Liver (tissue), 8 donors: ENCODE measurements at regions not wholly inside any gene's neighbourhood (a gene's known extent, or its start where the extent isn't known, plus 50 kb on each side); places are given as distances from the start of the nearest gene placed in this dataset.

Source experiments
- DNase-seq: peaks from one replicate; pipeline ENCODE4 v3.0.0-alpha.2; 2017; ENCODE audit warnings: low spot score
- H3K27ac ChIP-seq, 2 donors: one replicate each; pipeline ENCODE4 v1.7.0; 2013; ENCODE audit warnings: inconsistent platforms in 2 of 2, low read length in 2 of 2, control low read depth in 1 of 2, low read depth in 1 of 2, mild to moderate bottlenecking in 1 of 2
- H3K27me3 ChIP-seq, 4 donors: one replicate each; pipeline versions ENCODE4 v1.6.1 to v1.7.0; 2013; ENCODE audit warnings: low read length in 3 of 4, inconsistent platforms in 1 of 4, mild to moderate bottlenecking in 1 of 4, moderate library complexity in 1 of 4; ENCODE audit not compliant: control insufficient read depth in 4 of 4, insufficient read depth in 4 of 4
- H3K36me3 ChIP-seq, 4 donors: one replicate each; pipeline versions ENCODE4 v1.6.1 to v1.7.0; 2013; ENCODE audit warnings: low read length in 3 of 4, mild to moderate bottlenecking in 3 of 4, low read depth in 1 of 4, moderate library complexity in 1 of 4; ENCODE audit not compliant: control insufficient read depth in 4 of 4, insufficient read depth in 3 of 4
- H3K4me1 ChIP-seq, 4 donors: one replicate each; pipeline versions ENCODE4 v1.6.1 to v1.7.0; 2013; ENCODE audit warnings: low read length in 3 of 4, mild to moderate bottlenecking in 3 of 4, moderate library complexity in 1 of 4; ENCODE audit not compliant: control insufficient read depth in 4 of 4, insufficient read depth in 4 of 4
- H3K4me3 ChIP-seq, 3 donors: one replicate each; pipeline versions ENCODE4 v1.6.1 to v1.7.0; 2013; ENCODE audit warnings: low read length in 3 of 3, control low read depth in 1 of 3, low read depth in 1 of 3, mild to moderate bottlenecking in 1 of 3
- H3K9ac ChIP-seq, 2 donors: one replicate each; pipeline ENCODE4 v1.7.0; 2013; ENCODE audit warnings: low read length in 2 of 2, mild to moderate bottlenecking in 2 of 2, moderate library complexity in 2 of 2, control low read depth in 1 of 2, low read depth in 1 of 2
- H3K9me3 ChIP-seq, 4 donors: one replicate each; pipeline versions ENCODE4 v1.6.1 to v1.7.0; 2013; ENCODE audit warnings: low read length in 3 of 4; ENCODE audit not compliant: control insufficient read depth in 4 of 4
- EGR1 ChIP-seq, 2 donors: IDR thresholded peaks; 2 replicates each; pipeline ENCODE4 v1.6.1; 2016 to 2018; ENCODE audit warnings: antibody characterized with exemption in 2 of 2, low read depth in 2 of 2
- FOXA1 ChIP-seq: IDR thresholded peaks from 2 replicates; pipeline ENCODE4 v1.6.1; 2016; ENCODE audit warnings: antibody characterized with exemption
- FOXA2 ChIP-seq: IDR thresholded peaks from 2 replicates; pipeline ENCODE4 v1.6.1; 2016; ENCODE audit warnings: antibody characterized with exemption
- GABPA ChIP-seq, 2 donors: IDR thresholded peaks in 1 of 2; conservative IDR thresholded peaks in 1 of 2; 2 replicates each; pipeline ENCODE4 v1.6.1; 2016; ENCODE audit warnings: antibody characterized with exemption in 2 of 2, mild to moderate bottlenecking in 1 of 2, moderate library complexity in 1 of 2
- HNF4A ChIP-seq, 2 donors: conservative IDR thresholded peaks; 2 replicates each; pipeline ENCODE4 v1.6.1; 2016; ENCODE audit warnings: antibody characterized with exemption in 2 of 2, mild to moderate bottlenecking in 2 of 2
- HNF4G ChIP-seq: IDR thresholded peaks from 2 replicates; pipeline ENCODE4 v1.6.1; 2016; ENCODE audit warnings: antibody characterized with exemption
- JUND ChIP-seq, 2 donors: IDR thresholded peaks; 2 replicates each; pipeline ENCODE4 v1.6.1; 2016; ENCODE audit warnings: antibody characterized with exemption in 2 of 2
- MAX ChIP-seq: IDR thresholded peaks from 2 replicates; pipeline ENCODE4 v1.6.1; 2016; ENCODE audit warnings: antibody characterized with exemption
- RAD21 ChIP-seq, 2 donors: IDR thresholded peaks; 2 replicates each; pipeline ENCODE4 v1.6.1; 2016; ENCODE audit warnings: antibody characterized with exemption in 2 of 2, mild to moderate bottlenecking in 2 of 2
- RXRA ChIP-seq, 2 donors: IDR thresholded peaks; 2 replicates each; pipeline ENCODE4 v1.6.1; 2017 to 2018; ENCODE audit warnings: antibody characterized with exemption in 2 of 2, mild to moderate bottlenecking in 1 of 2
- SP1 ChIP-seq: IDR thresholded peaks from 2 replicates; pipeline ENCODE4 v1.6.1; 2018; ENCODE audit warnings: antibody characterized with exemption, mild to moderate bottlenecking
- TAF1 ChIP-seq: conservative IDR thresholded peaks from 2 replicates; pipeline ENCODE4 v1.6.1; 2016; ENCODE audit warnings: antibody characterized with exemption, mild to moderate bottlenecking
- YY1 ChIP-seq: IDR thresholded peaks from 2 replicates; pipeline ENCODE4 v1.6.1; 2016; ENCODE audit warnings: antibody characterized with exemption, mild to moderate bottlenecking
- WGBS: extraction: QIAGEN DNeasy Blood & Tissue Kit; methylation state at CpG from one replicate; pipeline ENCODE4 v1.1.7; 2013; 5-methylcytosine and 5-hydroxymethylcytosine counted together
- TF ChIP-seq, protein P1 (sequence below): IDR thresholded peaks from 2 replicates; pipeline ENCODE4 v1.6.1; 2016; ENCODE audit warnings: antibody characterized with exemption
- TF ChIP-seq, protein P2 (sequence below): fragments of 150-350 bp; IDR thresholded peaks from 2 replicates; pipeline ENCODE4 v1.5.1; 2017; ENCODE audit warnings: improper control_type of control experiment, low read depth, low read length; ENCODE audit not compliant: missing input control
- donor health status: healthy.
- donor health status: healthy.
- donor health status: healthy.
- donor health status: healthy.
- donor health status: healthy.

DNA sequence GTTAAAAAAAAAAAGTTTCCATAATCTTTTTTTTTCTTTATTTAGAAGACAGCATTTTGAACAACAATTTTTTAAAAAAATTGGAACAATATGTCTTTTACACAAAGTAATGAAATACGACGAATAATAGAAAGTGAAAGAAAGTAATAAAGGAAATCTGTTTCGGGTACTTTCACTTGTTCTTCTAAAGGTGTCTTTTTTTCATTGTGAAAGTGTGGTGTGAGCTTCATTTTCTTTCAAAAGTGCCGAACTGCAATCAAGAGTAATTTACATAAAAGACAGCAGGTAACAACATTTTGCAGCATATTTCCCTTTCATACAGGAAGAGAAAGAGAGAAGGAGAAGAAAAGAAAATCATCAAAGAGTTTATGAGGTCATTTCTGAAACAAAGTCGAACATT is 159.7 kb upstream of the CDH12 start:
- peak overlapping the region; percentile 64 to 76 (median 71) for H3K4me3 ChIP-seq
- TF ChIP-seq YY1 (peak; percentile 10), HNF4G (no peak)
- DNase-seq, result no peak
- peak overlapping the region; percentile 71 to 76 for H3K27ac ChIP-seq
- H3K9me3 ChIP-seq, result no peaks in the 10 kb centered on the region
- peak overlapping the region; percentile 72 to 94 for H3K9ac ChIP-seq
- H3K36me3 ChIP-seq, result no peaks in the 10 kb centered on the region
- WGBS, result 18% methylated on average over 5 of the region's 5 CpGs
- peaks cover 0 to 10% (median 6%) of the 10 kb centered on the region in 4 donors for H3K4me1 ChIP-seq
- no peaks in the 10 kb centered on the region for H3K27me3 ChIP-seq

GRCh38 chr5:23007762-23008161 is 154.6 kb upstream of the CDH12 start:
- no peak overlapping the region for H3K27ac ChIP-seq
- no peak overlapping the region for H3K4me3 ChIP-seq
- H3K9ac ChIP-seq, result no peak overlapping the region
- no peak for TF ChIP-seq SP1
- no peak for TF ChIP-seq YY1
- no peak for TF ChIP-seq JUND (IDR thresholded peaks at IDR 0.05)
- TF ChIP-seq, protein P1, sequence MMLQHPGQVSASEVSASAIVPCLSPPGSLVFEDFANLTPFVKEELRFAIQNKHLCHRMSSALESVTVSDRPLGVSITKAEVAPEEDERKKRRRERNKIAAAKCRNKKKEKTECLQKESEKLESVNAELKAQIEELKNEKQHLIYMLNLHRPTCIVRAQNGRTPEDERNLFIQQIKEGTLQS, result no peak
- TF ChIP-seq FOXA1, result no peak
- no peak for TF ChIP-seq HNF4A (conservative IDR thresholded peaks at IDR 0.05)
- TF ChIP-seq EGR1 (IDR thresholded peaks at IDR 0.05; ENCODE audit: low read depth in 2 of 2), result no peak
- no peak for TF ChIP-seq RXRA (IDR thresholded peaks at IDR 0.05)
- TF ChIP-seq RAD21 (IDR thresholded peaks at IDR 0.05), result no peak
- 94% methylated on average over 1 of the region's 1 CpG for WGBS
- H3K36me3 ChIP-seq, result no peaks in the 10 kb centered on the region
- H3K27me3 ChIP-seq, result no peaks in the 10 kb centered on the region
- H3K9me3 ChIP-seq, result no peaks in the 10 kb centered on the region
- peaks cover 0 to 4% (median 0%) of the 10 kb centered on the region in 4 donors for H3K4me1 ChIP-seq
- DNase-seq, result no peak

DNA sequence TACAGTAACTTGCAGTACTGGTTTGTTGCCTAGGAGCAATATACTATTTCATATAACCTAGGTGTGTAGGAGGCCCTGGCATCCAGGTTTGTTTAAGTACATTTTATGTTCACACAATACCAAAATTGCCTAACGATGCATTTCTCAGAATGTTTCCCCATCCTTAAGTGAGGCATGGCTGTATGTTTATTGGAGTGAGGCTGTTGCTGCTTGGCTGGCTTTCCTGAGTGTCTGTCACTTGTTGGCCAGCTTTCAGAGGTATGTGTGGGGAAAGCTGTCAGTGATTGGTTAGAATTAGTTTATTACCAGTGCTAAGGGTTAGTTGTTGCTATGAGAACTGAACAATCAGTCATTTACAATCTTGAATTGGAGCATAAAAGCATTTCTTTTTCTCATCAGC is 154.1 kb upstream of the CDH12 start:
- no peak overlapping the region for H3K4me3 ChIP-seq
- TF ChIP-seq HNF4A (conservative IDR thresholded peaks at IDR 0.05) (no peak), HNF4G (no peak), GABPA (IDR thresholded peaks at IDR 0.05 in 1 of 2, conservative IDR thresholded peaks at IDR 0.05 in 1 of 2) (no peak), YY1 (no peak), MAX (no peak), FOXA1 (no peak), FOXA2 (no peak)
- no peaks in the 10 kb centered on the region for H3K36me3 ChIP-seq
- no peaks in the 10 kb centered on the region for H3K9me3 ChIP-seq
- H3K27me3 ChIP-seq, result no peaks in the 10 kb centered on the region
- H3K27ac ChIP-seq, result no peak overlapping the region
- DNase-seq, result no peak
- 68% methylated on average over 1 of the region's 1 CpG for WGBS
- H3K4me1 ChIP-seq, result peaks cover 0 to under 1% (median 0%) of the 10 kb centered on the region in 4 donors
- no peak overlapping the region for H3K9ac ChIP-seq

- 94% methylated on average over 3 of the region's 3 CpGs for WGBS
These were observed 148.0 kb upstream of the CDH12 start for GRCh38 chr5:23001120-23001519.

More at GRCh38 chr5:23001120-23001519, 148.0 kb upstream of the CDH12 start:
- DNase-seq, result no peak
- Histone ChIP-seq H3K27me3 (no peaks in the 10 kb centered on the region), H3K27ac (no peak overlapping the region), H3K36me3 (no peaks in the 10 kb centered on the region), H3K4me3 (no peak overlapping the region), H3K9me3 (no peaks in the 10 kb centered on the region), H3K4me1 (no peaks in the 10 kb centered on the region), H3K9ac (no peak overlapping the region)
- TF ChIP-seq, protein P2, sequence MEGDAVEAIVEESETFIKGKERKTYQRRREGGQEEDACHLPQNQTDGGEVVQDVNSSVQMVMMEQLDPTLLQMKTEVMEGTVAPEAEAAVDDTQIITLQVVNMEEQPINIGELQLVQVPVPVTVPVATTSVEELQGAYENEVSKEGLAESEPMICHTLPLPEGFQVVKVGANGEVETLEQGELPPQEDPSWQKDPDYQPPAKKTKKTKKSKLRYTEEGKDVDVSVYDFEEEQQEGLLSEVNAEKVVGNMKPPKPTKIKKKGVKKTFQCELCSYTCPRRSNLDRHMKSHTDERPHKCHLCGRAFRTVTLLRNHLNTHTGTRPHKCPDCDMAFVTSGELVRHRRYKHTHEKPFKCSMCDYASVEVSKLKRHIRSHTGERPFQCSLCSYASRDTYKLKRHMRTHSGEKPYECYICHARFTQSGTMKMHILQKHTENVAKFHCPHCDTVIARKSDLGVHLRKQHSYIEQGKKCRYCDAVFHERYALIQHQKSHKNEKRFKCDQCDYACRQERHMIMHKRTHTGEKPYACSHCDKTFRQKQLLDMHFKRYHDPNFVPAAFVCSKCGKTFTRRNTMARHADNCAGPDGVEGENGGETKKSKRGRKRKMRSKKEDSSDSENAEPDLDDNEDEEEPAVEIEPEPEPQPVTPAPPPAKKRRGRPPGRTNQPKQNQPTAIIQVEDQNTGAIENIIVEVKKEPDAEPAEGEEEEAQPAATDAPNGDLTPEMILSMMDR, result no peak
- TF ChIP-seq HNF4A (conservative IDR thresholded peaks at IDR 0.05) (no peak), YY1 (no peak), RAD21 (IDR thresholded peaks at IDR 0.05) (no peak), GABPA (IDR thresholded peaks at IDR 0.05 in 1 of 2, conservative IDR thresholded peaks at IDR 0.05 in 1 of 2) (no peak), FOXA1 (no peak), JUND (IDR thresholded peaks at IDR 0.05) (no peak), TAF1 (no peak)
